T-helper 1 cell (primary cell): ENCODE measurements at regions not wholly inside any gene's neighbourhood (a gene's known extent, or its start where the extent isn't known, plus 50 kb on each side); places are given as distances from the start of the nearest gene placed in this dataset.

Experiments
- DNase-seq, 5 donors: peaks; one replicate each; pipeline ENCODE4 v3.0.0-alpha.2; 2012 to 2020

- DNase-seq: no peak
Observed at GRCh38 chr9:29778281-29778849, 2205.1 kb upstream of the C9orf72 start.

- DNase-seq: no peak
Observed at GRCh38 chr9:29793970-29794369, 2220.7 kb upstream of the C9orf72 start.

GRCh38 chr9:29796291-29796952 is 2223.1 kb upstream of the C9orf72 start:
- DNase-seq: no peak

GRCh38 chr9:29798599-29798998 is 2225.3 kb upstream of the C9orf72 start:
- no peak for DNase-seq

DNA sequence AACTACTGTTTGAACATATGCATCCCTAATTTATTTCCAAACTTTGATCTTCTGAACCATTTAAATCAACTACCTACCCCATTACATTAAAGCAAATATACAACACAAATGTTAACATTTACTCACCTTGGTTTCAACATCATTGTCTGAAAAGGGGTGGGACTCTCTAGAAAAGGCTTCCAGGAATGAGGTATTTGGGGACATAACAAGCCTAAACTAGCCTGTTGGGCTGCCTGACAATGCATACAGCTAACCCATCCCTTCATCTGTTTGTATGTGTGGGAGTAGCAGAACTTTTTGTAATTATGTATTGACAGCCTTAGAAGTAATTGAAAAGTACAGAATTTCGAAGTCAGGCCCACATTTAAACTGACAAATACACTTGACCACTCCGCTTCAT is 2225.9 kb upstream of the C9orf72 start:
- DNase-seq: no peak

GRCh38 chr9:29800821-29801220 is 2227.5 kb upstream of the C9orf72 start:
- DNase-seq: no peak

DNA sequence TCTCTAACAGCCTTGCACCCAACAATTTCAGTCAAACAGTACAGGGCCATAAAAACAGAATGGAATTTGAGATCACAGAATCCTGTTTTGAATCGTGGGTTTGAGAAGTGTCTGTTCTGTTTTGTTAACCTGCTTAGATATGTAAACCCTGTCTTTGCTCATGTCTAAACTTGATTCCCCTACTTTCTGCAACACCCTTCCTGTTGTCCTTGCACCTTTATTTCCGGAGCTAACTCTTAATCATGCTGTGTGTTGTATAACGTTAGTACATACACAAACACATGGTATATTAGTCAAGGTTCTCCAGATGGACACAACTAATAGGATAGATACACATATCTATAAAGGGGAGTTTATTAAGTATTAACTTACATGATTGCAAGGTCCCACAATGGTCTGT is 2229.2 kb upstream of the C9orf72 start:
- DNase-seq: no peak

DNA sequence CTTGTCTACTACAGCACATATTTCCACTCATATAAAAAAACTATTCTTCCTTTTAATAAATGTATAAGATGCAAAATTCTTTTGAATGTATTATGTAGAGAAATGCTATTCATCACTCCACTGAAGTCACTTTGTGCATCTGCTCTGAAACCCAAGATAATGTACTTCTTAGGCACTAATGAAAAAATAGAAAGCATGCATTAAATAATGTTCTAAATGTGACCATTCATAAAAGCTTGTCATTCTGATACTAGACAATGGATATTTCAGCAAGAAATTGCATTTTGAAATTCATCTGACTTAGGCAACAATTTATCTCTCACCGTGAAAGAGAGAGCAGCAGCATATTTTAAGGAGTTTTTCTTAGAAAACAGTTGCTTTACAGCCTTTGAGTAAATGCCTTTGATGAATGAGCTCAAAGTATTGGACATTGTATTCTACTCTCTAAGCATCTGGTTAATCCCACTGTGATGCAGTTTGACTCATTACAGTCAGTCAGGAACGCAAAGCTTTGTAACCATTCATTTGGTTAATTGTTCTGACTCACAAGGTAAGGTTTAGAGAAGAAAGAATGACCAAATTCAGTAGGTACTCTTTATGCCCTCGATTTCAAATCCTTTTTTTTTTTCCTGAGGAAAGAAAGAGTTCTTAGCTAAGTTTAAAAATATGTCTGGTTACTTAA is 2233.8 kb upstream of the C9orf72 start:
- DNase-seq: no peak

DNA sequence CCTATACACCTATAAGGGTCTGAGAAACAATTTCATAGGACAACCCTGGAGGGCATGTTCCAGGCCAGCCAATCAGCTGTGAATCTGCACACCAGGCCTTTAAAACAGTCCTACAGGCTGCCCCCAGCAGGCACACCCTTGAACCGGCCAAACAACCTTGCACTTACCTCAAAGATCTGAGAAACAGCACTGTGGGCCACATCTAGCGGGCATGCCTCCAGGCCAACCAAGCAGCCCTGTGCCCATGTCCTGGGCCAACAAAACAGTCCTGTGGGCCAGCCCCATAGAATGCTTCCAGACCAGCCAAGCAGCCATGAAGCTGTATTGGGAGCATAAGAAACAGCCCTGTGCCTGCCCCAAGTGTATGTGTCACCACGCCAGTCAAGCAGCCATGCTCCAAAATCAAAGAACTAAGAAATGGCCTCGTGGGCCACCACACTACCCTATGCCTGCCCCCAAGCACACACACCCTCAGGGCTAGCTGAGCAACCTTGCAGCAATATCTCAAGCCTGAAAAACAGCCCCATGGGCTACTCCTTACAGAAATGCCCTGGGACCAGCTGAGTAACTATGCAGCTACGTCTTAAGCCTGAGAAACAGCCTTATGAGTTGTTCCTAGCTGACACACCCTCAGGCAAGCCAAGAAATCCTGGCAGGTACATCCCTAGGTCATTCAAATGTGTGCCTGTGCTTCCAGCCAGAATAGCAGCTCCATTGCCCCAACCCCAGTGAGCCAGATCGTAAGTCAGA is 2243.8 kb upstream of the C9orf72 start:
- DNase-seq: no peak

DNA sequence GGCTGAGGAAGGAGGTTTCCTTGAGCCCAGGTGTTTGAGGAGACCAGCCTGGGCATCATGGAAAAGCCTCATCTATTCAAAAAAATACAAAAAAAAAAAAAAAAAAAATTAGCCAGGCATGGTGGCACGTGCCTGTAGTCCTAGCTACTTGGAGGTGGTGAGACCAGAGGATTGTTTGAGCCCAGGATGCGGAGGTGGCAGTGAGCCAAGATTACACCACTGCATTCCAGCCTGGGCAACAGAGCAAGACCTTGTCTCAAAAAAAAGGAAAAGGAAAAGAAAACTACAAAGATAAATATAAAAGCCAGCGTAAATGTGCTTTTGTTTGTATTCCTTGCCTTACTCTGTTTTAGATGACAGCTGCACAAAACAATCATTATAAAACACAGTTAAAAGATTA is 2249.2 kb upstream of the C9orf72 start:
- DNase-seq: no peak

DNA sequence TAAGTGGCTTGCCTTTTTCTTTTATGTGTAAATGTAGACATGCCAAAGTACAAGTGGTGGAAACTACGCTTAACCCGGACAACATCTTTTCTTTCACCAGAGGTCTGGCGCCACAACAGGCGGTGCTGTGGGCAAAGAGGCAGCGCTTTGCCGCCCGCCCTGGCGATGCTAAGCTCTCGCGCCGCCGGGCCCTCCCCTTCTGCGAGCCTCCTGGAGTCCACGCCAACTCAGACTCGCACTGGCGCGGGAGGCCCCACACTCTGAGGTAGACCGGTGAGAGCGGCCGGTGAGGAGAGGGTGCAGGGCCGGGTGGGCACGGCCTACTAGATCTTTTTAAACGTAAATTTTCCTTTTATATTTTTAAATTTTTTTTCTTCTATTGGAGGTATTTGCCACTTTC is 2253.1 kb upstream of the C9orf72 start:
- no peak for DNase-seq

DNA sequence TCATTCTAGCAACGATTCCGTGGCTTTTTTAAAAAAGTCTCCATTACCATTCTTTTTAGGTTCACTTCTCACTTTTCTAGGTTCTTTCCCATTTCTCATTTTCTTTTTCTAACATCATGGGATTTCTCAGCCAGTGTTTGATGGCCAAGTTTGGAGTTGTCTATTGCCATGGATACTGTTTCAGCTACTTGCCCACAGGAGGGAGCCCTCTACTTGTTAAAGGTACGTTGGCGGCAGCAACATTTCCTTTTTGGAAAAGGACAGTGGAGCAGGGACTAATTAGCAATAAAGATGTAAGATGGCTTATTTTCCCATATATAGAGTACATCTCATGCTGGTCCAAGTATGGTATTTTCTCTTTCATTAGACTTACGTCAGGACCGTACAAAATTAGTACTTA is 2257.5 kb upstream of the C9orf72 start:
- DNase-seq: no peak

- DNase-seq: no peak
Observed at GRCh38 chr9:29838491-29839020, 2265.3 kb upstream of the C9orf72 start.

GRCh38 chr9:29844251-29844650 is 2271.0 kb upstream of the C9orf72 start:
- DNase-seq: no peak

- no peak for DNase-seq
Observed at GRCh38 chr9:29850664-29851063, 2277.4 kb upstream of the C9orf72 start.

- no peak for DNase-seq
Observed at GRCh38 chr9:29861803-29862202, 2288.5 kb upstream of the C9orf72 start.

DNA sequence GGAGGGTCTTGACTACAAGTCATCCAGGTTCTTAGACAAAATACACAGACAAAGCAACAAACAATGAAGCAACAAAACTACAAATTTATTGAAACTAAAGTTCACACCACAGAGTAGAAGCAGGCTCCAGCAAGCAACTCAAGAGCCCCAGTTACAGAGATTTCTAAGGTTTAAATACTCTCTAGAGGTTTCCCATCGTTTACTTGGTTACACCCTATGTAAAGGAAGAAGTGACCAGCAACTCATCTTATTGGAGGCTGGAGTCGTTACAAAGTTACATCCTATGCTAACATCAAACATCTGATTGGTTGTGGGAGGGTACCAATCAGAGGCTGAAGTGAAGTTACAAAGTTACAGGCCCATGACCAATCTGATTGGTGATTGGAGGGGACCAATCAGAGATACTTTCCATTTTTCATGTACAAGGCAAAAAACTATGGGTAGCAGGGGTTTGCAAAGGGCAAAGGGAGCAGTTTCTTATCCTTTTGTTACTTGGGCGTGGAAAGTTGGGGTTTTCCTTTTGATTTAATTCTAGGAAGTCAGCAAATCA is 2292.6 kb upstream of the C9orf72 start:
- DNase-seq: no peak

- DNase-seq: no peak
Observed at GRCh38 chr9:29866556-29866955, 2293.3 kb upstream of the C9orf72 start.

DNA sequence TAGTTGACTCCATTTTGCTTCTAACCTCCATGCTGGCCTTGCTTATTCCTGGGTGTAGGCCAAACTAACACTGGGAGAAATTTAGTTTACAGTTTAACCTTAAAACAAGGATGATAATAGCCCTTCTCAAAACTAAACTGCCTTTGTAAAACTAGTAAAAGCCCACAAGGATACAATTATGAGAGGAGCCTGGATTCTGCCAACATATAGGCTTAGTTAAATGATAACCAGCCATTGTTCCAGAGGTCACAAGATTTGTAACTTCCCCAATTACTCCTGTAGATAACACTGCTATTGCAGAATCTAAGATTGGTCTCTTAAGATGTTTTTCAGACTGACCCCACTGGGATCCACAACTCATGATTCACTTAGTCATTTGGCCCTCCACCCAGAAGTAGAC is 2300.3 kb upstream of the C9orf72 start:
- DNase-seq: no peak

- DNase-seq: no peak
Observed at GRCh38 chr9:29875547-29875946, 2302.3 kb upstream of the C9orf72 start.

DNA sequence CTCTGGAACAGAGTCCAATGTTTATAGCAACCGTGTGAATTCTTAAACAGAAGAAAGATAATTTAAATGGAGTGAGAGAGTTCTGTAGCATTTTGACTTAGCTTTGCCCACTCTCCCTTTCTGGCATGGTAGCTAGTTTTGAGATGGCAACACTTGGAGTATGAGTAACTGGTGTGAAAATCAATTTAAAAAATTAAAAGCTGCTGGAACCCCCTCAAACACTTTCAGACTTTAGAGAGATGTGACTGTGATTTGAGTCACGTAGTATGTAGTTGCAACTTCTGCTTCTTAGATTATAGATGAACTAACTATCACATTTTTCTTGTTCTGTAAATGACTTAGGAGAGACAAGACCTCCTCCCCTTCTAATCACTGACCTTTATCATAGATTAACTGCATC is 2309.5 kb upstream of the C9orf72 start:
- DNase-seq: no peak

DNA sequence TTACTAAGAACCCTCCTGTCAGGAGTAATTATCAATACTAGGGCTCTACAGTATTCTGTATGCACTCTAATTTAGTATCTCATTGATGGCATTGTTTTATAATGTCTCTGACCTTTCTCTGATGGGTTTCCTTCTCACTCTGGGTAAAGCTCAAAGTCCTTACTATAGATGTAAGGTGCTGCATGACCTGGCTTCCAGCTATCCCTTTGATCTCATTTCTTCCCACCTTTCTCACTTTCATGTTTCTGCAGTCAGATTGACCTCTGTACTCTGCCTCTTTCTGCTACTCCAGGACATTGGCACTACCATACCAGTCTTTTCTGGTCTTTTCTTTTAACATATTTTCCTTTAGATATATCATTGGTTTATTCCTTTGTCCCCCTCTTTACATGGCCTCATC is 2332.8 kb upstream of the C9orf72 start:
- DNase-seq: no peak

DNA sequence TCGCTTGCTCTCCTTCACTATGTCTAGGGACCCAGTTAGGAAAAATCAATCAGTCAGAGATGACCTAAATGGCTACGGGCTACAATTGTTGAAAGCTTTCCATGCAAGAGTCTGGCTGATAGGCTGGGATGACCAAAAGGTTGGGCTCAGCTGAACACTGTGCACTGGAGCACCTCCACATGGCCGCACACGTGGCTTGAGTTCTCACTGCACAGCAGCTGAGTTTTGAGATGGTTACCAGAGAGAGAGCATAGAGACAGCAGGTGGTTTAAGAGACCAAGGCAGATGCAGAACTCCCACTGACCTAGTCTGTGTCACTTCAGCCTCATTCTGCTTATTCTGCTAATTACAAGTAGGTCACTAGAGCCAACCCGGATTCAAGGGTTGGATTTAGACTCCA is 2354.8 kb upstream of the C9orf72 start:
- no peak for DNase-seq
